Neural progenitor cell (in vitro differentiated cells): ENCODE measurements at regions not wholly inside any gene's neighbourhood (a gene's known extent, or its start where the extent isn't known, plus 50 kb on each side); places are given as distances from the start of the nearest gene placed in this dataset.

Source experiments
- CTCF ChIP-seq: fragments of 200-600 bp; sonication (generic); IDR thresholded peaks from 2 replicates; pipeline ENCODE4 v1.5.1; 2017; ENCODE audit warnings: antibody characterized with exemption, mild to moderate bottlenecking
- EZH2 ChIP-seq: fragments of 200-600 bp; sonication (generic); IDR thresholded peaks from 2 replicates; pipeline ENCODE4 v1.6.1; 2017; ENCODE audit warnings: antibody characterized with exemption, mild to moderate bottlenecking, moderate library complexity

- TF ChIP-seq CTCF (no peak), EZH2 (no peak)
Measured at GRCh38 chr11:38612701-38613100, 2014.7 kb upstream of the RAG2 start.
